HG02571 (cell line): ENCODE measurements at regions not wholly inside any gene's neighbourhood (a gene's known extent, or its start where the extent isn't known, plus 50 kb on each side); places are given as distances from the start of the nearest gene placed in this dataset.
"Not testable (repeated sequence)": the region's sequence is repeated elsewhere in the genome, so short reads cannot be mapped to it uniquely, and the experiment has no call there.

Experiments used
- ATAC-seq: cut with Tn5 transposase; IDR thresholded peaks from one replicate; pipeline ENCODE4 v1.9.1; 2021; ENCODE audit warnings: mild to moderate bottlenecking, moderate library complexity; ENCODE audit not compliant: unreplicated experiment

- no peak for ATAC-seq
Observed at GRCh38 chr1:222014001-222014400, 272.1 kb upstream of the DUSP10 start.

GRCh38 chr1:222012816-222013215 lies 270.9 kb upstream of the DUSP10 start:
- no peak for ATAC-seq

- no peak for ATAC-seq
Observed at GRCh38 chr1:222010306-222010705, 268.4 kb upstream of the DUSP10 start.

- no peak for ATAC-seq
Observed at GRCh38 chr1:222009105-222009730, 267.3 kb upstream of the DUSP10 start.

GRCh38 chr1:222006715-222007114 lies 264.8 kb upstream of the DUSP10 start:
- ATAC-seq: no peak

GRCh38 chr1:222004784-222005183 lies 262.9 kb upstream of the DUSP10 start:
- no peak for ATAC-seq

GRCh38 chr1:222004034-222004433 lies 262.1 kb upstream of the DUSP10 start:
- no peak for ATAC-seq

- ATAC-seq: no peak
Observed at GRCh38 chr1:222002503-222002902, 260.6 kb upstream of the DUSP10 start.

GRCh38 chr1:222000131-222000530 lies 258.2 kb upstream of the DUSP10 start:
- no peak for ATAC-seq

GRCh38 chr1:221998781-221999180 lies 256.9 kb upstream of the DUSP10 start:
- no peak for ATAC-seq

GRCh38 chr1:221998186-221998612 lies 256.3 kb upstream of the DUSP10 start:
- no peak for ATAC-seq

GRCh38 chr1:221997012-221997411 lies 255.1 kb upstream of the DUSP10 start:
- ATAC-seq: not testable (repeated sequence)

- no peak for ATAC-seq
Observed at GRCh38 chr1:221994939-221995338, 253.1 kb upstream of the DUSP10 start.

- ATAC-seq: peak; percentile 72
Observed at GRCh38 chr1:221994274-221994698, 252.4 kb upstream of the DUSP10 start.

GRCh38 chr1:221993444-221993948 lies 251.6 kb upstream of the DUSP10 start:
- no peak for ATAC-seq

- ATAC-seq: no peak
Observed at GRCh38 chr1:221992427-221992826, 250.5 kb upstream of the DUSP10 start.

GRCh38 chr1:221991221-221991620 lies 249.3 kb upstream of the DUSP10 start:
- no peak for ATAC-seq

- ATAC-seq: no peak
Observed at GRCh38 chr1:221989741-221990140, 247.9 kb upstream of the DUSP10 start.

GRCh38 chr1:221988829-221989228 lies 246.9 kb upstream of the DUSP10 start:
- no peak for ATAC-seq

GRCh38 chr1:221987860-221988520 lies 246.1 kb upstream of the DUSP10 start:
- no peak for ATAC-seq

GRCh38 chr1:221983444-221983843 lies 241.6 kb upstream of the DUSP10 start:
- ATAC-seq: no peak

- ATAC-seq: no peak
Observed at GRCh38 chr1:221981461-221981860, 239.6 kb upstream of the DUSP10 start.
